ENCODE measurements at regions not wholly inside any gene's neighbourhood (a gene's known extent, or its start where the extent isn't known, plus 50 kb on each side); places are given as distances from the start of the nearest gene placed in this dataset.
"Not testable (repeated sequence)": the region's sequence is repeated elsewhere in the genome, so short reads cannot be mapped to it uniquely, and the experiment has no call there.

DNA sequence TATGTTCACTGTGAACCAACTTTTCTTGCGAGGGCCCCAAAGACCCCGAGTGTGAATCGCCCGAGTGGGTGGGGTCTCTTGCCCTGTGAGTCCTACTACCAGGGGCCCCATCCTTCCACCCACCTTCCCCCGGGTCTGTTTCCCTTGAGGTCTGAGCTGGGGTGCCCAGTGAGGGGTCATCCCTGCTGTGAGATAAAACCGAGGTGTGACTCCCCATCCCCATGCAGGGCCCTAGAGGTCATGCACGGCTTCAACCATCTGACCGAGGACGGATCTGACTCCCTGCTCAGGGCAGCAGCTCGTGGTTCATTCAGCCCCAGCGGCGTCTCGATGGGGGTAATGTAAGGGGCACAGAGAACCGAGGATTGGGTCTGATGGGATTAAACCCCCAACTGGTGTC, 103.1 kb upstream of the SULF2 start:
- Histone ChIP-seq H3K4me1 (peaks cover 0 to 8% (median 0%) of the 10 kb centered on the region in 10 experiments; a peak in 6 of 20 replicates), H4K20me1 (no peaks in the 10 kb centered on the region), H3K27me3 (no peaks in the 10 kb centered on the region), H3K4me2 (no peak overlapping the region), H3K9ac (no peak overlapping the region), H3K36me3 (no peaks in the 10 kb centered on the region), H3K9me3 (replicated peaks in 1 of 11) (no peaks in the 10 kb centered on the region), H3K4me3 (no peak overlapping the region), H3K27ac (no peak overlapping the region)
- TF ChIP-seq Cebpa-rat (IDR thresholded peaks at IDR 0.05): no peak

GRCh38 chr20:47887477-47888080, 102.3 kb upstream of the SULF2 start:
- Histone ChIP-seq H3K4me3 (no peak overlapping the region), H3K9me3 (replicated peaks in 1 of 11) (no peaks in the 10 kb centered on the region), H3K9ac (no peak overlapping the region), H3K4me2 (no peak overlapping the region), H3K27ac (no peak overlapping the region), H4K20me1 (no peaks in the 10 kb centered on the region), H3K27me3 (no peaks in the 10 kb centered on the region), H3K4me1 (peaks cover 0 to 7% (median 0%) of the 10 kb centered on the region in 10 experiments; a peak in 6 of 20 replicates), H3K36me3 (no peaks in the 10 kb centered on the region)
- no peak for TF ChIP-seq Cebpa-rat (IDR thresholded peaks at IDR 0.05)

- Histone ChIP-seq H3K27me3 (no peaks in the 10 kb centered on the region), H3K27ac (no peak overlapping the region), H3K9ac (no peak overlapping the region), H3K4me3 (no peak overlapping the region), H3K36me3 (no peaks in the 10 kb centered on the region), H3K4me2 (no peak overlapping the region), H3K4me1 (peaks cover 0 to 2% (median 0%) of the 10 kb centered on the region in 10 experiments; a peak in 6 of 20 replicates), H3K9me3 (replicated peaks in 1 of 11) (no peaks in the 10 kb centered on the region), H4K20me1 (no peaks in the 10 kb centered on the region)
- TF ChIP-seq Cebpa-rat (IDR thresholded peaks at IDR 0.05): no peak
Measured at GRCh38 chr20:47887064-47887463, 101.8 kb upstream of the SULF2 start.

- no peaks in the 10 kb centered on the region for H4K20me1 ChIP-seq
- TF ChIP-seq Cebpa-rat (IDR thresholded peaks at IDR 0.05): no peak
- H3K27ac ChIP-seq: no peak overlapping the region
- H3K4me3 ChIP-seq: no peak overlapping the region
- H3K27me3 ChIP-seq: no peaks in the 10 kb centered on the region
- H3K36me3 ChIP-seq: no peaks in the 10 kb centered on the region
- H3K9me3 ChIP-seq (replicated peaks in 1 of 11): no peaks in the 10 kb centered on the region
- H3K4me1 ChIP-seq: no peaks in the 10 kb centered on the region
- H3K9ac ChIP-seq: no peak overlapping the region
- H3K4me2 ChIP-seq: no peak overlapping the region
Measured at GRCh38 chr20:47886454-47887041, 101.3 kb upstream of the SULF2 start.

DNA sequence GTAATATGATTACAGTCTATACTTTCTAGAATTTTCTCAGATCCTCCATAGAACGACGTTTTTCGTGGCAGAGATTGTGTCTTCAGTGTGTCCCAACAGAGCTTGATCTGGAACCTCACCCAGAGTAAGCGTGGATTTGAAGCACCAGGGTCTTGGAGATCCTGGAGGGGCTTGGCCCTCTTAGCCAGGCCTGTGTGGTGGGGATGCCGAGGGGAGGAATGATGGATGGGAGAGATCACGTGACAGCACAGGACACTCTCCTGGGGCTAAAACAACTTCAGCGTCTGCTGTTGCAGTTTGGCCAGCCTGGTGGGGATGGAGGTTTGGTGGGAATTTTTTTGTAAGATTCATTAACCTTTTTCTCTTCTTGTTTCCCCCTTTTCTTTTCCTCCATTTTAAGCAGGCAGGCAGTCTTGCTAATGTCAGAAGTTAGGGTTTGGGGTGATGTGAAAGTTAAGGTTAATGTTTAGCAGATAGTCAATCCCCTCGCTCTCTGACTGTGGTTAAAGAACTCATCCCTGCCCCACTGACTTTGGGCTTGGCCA, 100.7 kb upstream of the SULF2 start:
- Histone ChIP-seq H3K27me3 (no peaks in the 10 kb centered on the region), H3K9me3 (replicated peaks in 1 of 11) (no peaks in the 10 kb centered on the region), H3K4me3 (no peak overlapping the region), H3K4me1 (no peaks in the 10 kb centered on the region), H3K36me3 (no peaks in the 10 kb centered on the region), H3K9ac (no peak overlapping the region), H4K20me1 (no peaks in the 10 kb centered on the region), H3K4me2 (no peak overlapping the region), H3K27ac (no peak overlapping the region)
- TF ChIP-seq Cebpa-rat (IDR thresholded peaks at IDR 0.05): no peak

DNA sequence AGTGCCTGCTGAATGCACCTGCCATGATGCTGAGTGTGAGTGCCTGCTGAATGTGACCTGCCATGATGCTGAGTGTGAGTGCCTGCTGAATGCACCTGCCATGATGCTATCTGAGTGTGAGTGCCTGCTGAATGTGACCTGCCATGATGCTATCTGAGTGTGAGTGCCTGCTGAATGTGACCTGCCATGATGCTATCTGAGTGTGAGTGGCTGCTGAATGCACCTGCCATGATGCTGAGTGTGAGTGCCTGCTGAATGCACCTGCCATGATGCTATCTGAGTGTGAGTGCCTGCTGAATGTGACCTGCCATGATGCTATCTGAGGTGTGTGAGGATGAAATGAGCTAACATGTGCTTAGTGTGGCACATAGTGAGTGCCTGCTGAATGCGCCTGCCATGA, 98.7 kb upstream of the SULF2 start:
- not testable (repeated sequence) for H3K4me2 ChIP-seq; H3K9ac ChIP-seq; H3K4me3 ChIP-seq; H3K9me3 ChIP-seq (replicated peaks in 1 of 11); H3K27me3 ChIP-seq; H4K20me1 ChIP-seq; H3K36me3 ChIP-seq; H3K27ac ChIP-seq
- H3K4me1 ChIP-seq: peaks cover 4 to 10% (median 9%) of the 10 kb centered on the region in 10 experiments

DNA sequence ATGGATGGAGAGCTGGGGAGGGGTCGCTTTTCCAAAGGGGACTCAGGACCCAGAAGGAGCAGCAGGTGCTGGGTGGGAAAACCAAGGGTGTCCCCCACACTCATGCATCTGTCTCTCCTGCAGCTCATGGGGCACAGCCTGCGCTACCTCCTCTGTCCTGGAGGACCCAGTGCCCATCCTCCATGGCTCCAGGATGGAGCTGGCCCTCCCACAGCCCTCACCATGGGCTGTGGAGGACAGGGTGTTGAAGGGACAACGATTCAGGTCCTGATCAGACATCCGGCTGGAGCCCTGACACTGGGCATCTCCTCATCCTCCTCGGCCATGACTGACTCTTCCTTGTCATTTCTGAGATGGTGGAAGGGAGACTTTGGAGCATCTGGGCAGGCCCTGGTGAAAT, 97.9 kb upstream of the SULF2 start:
- no peak overlapping the region for H3K4me3 ChIP-seq
- no peaks in the 10 kb centered on the region for H4K20me1 ChIP-seq
- no peaks in the 10 kb centered on the region for H3K36me3 ChIP-seq
- peaks cover 8 to 18% (median 15%) of the 10 kb centered on the region in 10 experiments for H3K4me1 ChIP-seq
- H3K4me2 ChIP-seq: no peak overlapping the region
- H3K9ac ChIP-seq: no peak overlapping the region
- no peak overlapping the region for H3K27ac ChIP-seq
- no peaks in the 10 kb centered on the region for H3K27me3 ChIP-seq
- H3K9me3 ChIP-seq (replicated peaks in 1 of 11): peaks cover 0 to 6% (median 0%) of the 10 kb centered on the region in 11 experiments; a peak in 3 of 22 replicates
- TF ChIP-seq Cebpa-rat (IDR thresholded peaks at IDR 0.05): no peak

DNA sequence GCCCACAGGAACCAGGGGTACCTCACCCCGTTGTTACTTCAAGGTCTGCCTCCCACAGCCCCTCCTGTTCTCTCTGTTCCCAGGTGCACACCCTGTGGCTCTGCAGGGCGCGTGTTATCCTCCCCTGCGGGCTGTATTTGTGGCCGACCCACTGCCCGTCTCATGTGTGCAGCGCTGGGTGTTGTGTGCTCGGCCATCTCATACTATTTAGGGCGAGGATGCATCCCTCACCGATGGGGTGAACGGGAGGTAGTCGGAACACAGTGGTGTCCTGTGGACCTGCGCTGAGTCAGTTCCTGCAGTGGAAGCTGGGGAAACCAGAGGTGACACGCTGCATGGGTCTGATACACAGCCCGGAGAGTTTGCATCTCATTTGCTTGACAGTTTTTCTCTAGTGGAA, 94.5 kb upstream of the SULF2 start:
- no peaks in the 10 kb centered on the region for H3K36me3 ChIP-seq
- no peaks in the 10 kb centered on the region for H4K20me1 ChIP-seq
- H3K4me3 ChIP-seq: no peak overlapping the region
- peaks cover 8 to 19% (median 15%) of the 10 kb centered on the region in 10 experiments for H3K4me1 ChIP-seq
- no peak for TF ChIP-seq Cebpa-rat (IDR thresholded peaks at IDR 0.05)
- no peak overlapping the region for H3K9ac ChIP-seq
- peak overlapping the region in 9 of 11 experiments; percentile 38 to 73 (median 57); a peak in 13 of 22 replicates for H3K4me2 ChIP-seq
- H3K9me3 ChIP-seq (replicated peaks in 1 of 11): peaks cover 0 to 6% (median 0%) of the 10 kb centered on the region in 11 experiments; a peak in 3 of 22 replicates
- H3K27ac ChIP-seq: no peak overlapping the region; a peak in 1 of 22 replicates
- no peaks in the 10 kb centered on the region for H3K27me3 ChIP-seq

DNA sequence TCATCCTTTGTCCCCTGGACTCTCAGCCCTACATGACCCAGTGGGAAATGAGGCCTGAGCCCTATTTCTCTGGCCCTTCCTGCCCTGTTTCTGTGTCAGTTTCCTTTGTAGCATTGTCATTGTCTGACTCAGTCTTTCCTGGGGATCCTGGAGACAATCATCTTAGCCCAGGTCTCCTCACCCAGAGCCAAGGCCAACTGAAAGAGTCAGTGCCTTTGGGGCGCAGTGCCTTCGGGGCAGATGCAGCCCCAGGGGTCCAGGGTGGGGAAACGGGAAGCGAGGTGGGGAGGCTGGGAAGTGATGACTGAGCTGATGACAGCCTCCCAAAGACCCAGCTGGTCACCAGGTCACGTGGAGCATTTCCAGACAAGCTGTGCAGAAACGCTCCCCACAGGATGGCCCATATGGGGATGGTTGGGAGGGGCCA, 93.3 kb upstream of the SULF2 start:
- Histone ChIP-seq H3K4me2 (peak overlapping the region; percentile 33 to 73 (median 47)), H3K27me3 (no peaks in the 10 kb centered on the region), H3K4me3 (no peak overlapping the region), H3K4me1 (peaks cover 8 to 19% (median 15%) of the 10 kb centered on the region in 10 experiments), H3K9ac (no peak overlapping the region), H4K20me1 (no peaks in the 10 kb centered on the region), H3K36me3 (no peaks in the 10 kb centered on the region), H3K27ac (peak overlapping the region in 1 of 11 experiments; percentile 11; a peak in 2 of 22 replicates), H3K9me3 (replicated peaks in 1 of 11) (peaks cover 0 to 6% (median 0%) of the 10 kb centered on the region in 11 experiments; a peak in 3 of 22 replicates)
- TF ChIP-seq Cebpa-rat (IDR thresholded peaks at IDR 0.05): no peak

All from BLaER1 treated with 17β-estradiol and CSF1 and Interleukin-3, amounts not matched to agents 10 nM and 100 nM (cell line).